ENCODE measurements at regions not wholly inside any gene's neighbourhood (a gene's known extent, or its start where the extent isn't known, plus 50 kb on each side); places are given as distances from the start of the nearest gene placed in this dataset.

- no peak for TF ChIP-seq CTCF (IDR thresholded peaks at IDR 0.05)
- TF ChIP-seq POLR2A (IDR thresholded peaks at IDR 0.05): no peak
Observed at GRCh38 chr4:162957521-162958143, 209.1 kb downstream of the NAF1 start.
